Breast epithelium (tissue), 4 donors: ENCODE measurements at regions not wholly inside any gene's neighbourhood (a gene's known extent, or its start where the extent isn't known, plus 50 kb on each side); places are given as distances from the start of the nearest gene placed in this dataset.
"Not testable (repeated sequence)": the region's sequence is repeated elsewhere in the genome, so short reads cannot be mapped to it uniquely, and the experiment has no call there.

Experiments used
- DNase-seq, 2 donors: peaks; one replicate each; pipeline ENCODE4 v3.0.0-alpha.2; 2019; ENCODE audit warnings: low spot score in 2 of 2
- H3K27ac ChIP-seq, 2 donors: fragments of 200-600 bp; sonication (generic) in 1 of 2; one replicate each; pipeline ENCODE4 v1.5.1; 2016 to 2019; ENCODE audit warnings: mild to moderate bottlenecking in 1 of 2
- H3K27me3 ChIP-seq, 2 donors: fragments of 200-600 bp; sonication (generic) in 1 of 2; one replicate each; pipeline versions ENCODE4 v1.5.1 to v1.6.0; 2017 to 2019; ENCODE audit warnings: control low read depth in 1 of 2, mild to moderate bottlenecking in 1 of 2
- H3K36me3 ChIP-seq: fragments of 200-600 bp; one replicate; pipeline ENCODE4 v1.5.1; 2019
- H3K4me1 ChIP-seq, 2 donors: fragments of 200-600 bp; sonication (generic); one replicate each; pipeline ENCODE4 v1.5.1; 2016 to 2019; ENCODE audit warnings: control low read depth in 1 of 2
- H3K4me3 ChIP-seq, 3 donors: fragments of 200-600 bp; sonication (generic); 1 replicate in 2 of 3; 2 replicates in 1 of 3; pipeline ENCODE4 v1.5.1; 2016 to 2019; ENCODE audit warnings: mild to moderate bottlenecking in 3 of 3, moderate library complexity in 2 of 3
- H3K9me3 ChIP-seq, 2 donors: fragments of 200-600 bp; sonication (generic) in 1 of 2; one replicate each; pipeline ENCODE4 v1.5.1; 2016 to 2019; ENCODE audit warnings: control low read depth in 1 of 2
- POLR2A ChIP-seq: fragments of 450-650 bp; IDR thresholded peaks from one replicate; pipeline ENCODE4 v1.6.1; 2016; ENCODE audit warnings: antibody characterized with exemption, mild to moderate bottlenecking, moderate library complexity
- POLR2AphosphoS5 ChIP-seq, 3 donors: sonication (generic); formaldehyde crosslinking; IDR thresholded peaks; one replicate each; pipeline ENCODE4 v1.6.1; 2017; ENCODE audit warnings: antibody characterized with exemption in 3 of 3
- intact Hi-C: fragments of 100-400 bp; cut with DNase I; formaldehyde crosslinking; loops from one replicate; pipeline ENCODE4 v1.15.1; 2023; ENCODE audit warnings: low total_unique reads
- TF ChIP-seq, protein P1 (sequence below), 3 donors: fragments of 450-650 bp; IDR thresholded peaks; one replicate each; pipeline ENCODE4 v1.5.1; 2016 to 2017; ENCODE audit warnings: antibody characterized with exemption in 3 of 3, mild to moderate bottlenecking in 3 of 3, moderate library complexity in 3 of 3

DNA sequence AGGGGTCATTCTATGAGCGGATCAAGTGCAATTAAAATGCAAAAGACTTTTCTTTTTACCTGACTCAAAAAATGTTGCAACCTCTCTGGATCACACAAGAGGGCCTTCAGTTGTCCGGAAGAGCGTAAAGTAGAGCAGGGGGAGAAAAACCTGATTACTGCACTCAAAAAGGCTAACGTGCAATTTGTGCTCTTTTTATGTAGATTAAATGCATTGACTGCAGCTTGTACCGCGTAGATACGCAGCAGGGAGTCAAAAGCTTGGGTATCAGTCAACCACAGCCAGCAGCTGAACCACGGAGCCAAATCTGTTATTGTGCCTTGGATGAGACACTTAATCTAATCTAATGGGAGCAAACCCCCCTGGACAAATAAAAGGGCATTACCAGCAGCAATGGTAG, 107.3 kb upstream of the RAI2 start:
- intact Hi-C loops = no loop called here
- H3K27me3 ChIP-seq = peaks cover 0 to 46% of the 10 kb centered on the region in 2 donors

DNA sequence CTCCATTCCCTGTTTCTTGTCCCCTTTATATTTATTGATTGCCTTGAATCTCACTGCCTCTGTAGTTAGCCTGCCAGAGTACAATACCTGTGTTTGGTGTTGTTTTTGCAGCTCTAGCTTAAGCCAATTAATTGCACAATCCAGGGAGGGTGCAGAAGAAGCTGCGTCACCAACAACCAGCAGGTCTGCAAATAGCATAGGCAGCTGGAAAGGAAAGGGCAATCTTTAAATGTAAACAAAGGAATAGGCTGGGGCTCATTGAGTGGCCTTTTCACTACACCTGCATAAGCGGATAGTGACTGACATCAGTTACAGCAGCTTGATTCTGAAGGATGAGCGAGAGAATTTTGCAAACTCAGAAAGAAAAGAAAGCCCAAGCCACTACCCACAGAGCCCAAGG, 106.8 kb upstream of the RAI2 start:
- no peak for DNase-seq

More for the DNA sequence above, 107.3 kb upstream of the RAI2 start:
- Histone ChIP-seq H3K9me3 (no peaks in the 10 kb centered on the region), H3K27ac (no peak overlapping the region), H3K36me3 (no peaks in the 10 kb centered on the region), H3K4me1 (no peaks in the 10 kb centered on the region), H3K4me3 (no peak overlapping the region)
- DNase-seq = no peak
- TF ChIP-seq, protein P1, sequence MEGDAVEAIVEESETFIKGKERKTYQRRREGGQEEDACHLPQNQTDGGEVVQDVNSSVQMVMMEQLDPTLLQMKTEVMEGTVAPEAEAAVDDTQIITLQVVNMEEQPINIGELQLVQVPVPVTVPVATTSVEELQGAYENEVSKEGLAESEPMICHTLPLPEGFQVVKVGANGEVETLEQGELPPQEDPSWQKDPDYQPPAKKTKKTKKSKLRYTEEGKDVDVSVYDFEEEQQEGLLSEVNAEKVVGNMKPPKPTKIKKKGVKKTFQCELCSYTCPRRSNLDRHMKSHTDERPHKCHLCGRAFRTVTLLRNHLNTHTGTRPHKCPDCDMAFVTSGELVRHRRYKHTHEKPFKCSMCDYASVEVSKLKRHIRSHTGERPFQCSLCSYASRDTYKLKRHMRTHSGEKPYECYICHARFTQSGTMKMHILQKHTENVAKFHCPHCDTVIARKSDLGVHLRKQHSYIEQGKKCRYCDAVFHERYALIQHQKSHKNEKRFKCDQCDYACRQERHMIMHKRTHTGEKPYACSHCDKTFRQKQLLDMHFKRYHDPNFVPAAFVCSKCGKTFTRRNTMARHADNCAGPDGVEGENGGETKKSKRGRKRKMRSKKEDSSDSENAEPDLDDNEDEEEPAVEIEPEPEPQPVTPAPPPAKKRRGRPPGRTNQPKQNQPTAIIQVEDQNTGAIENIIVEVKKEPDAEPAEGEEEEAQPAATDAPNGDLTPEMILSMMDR (IDR thresholded peaks at IDR 0.05) = no peak
- TF ChIP-seq POLR2AphosphoS5 (IDR thresholded peaks at IDR 0.05) (no peak), POLR2A (no peak)

DNA sequence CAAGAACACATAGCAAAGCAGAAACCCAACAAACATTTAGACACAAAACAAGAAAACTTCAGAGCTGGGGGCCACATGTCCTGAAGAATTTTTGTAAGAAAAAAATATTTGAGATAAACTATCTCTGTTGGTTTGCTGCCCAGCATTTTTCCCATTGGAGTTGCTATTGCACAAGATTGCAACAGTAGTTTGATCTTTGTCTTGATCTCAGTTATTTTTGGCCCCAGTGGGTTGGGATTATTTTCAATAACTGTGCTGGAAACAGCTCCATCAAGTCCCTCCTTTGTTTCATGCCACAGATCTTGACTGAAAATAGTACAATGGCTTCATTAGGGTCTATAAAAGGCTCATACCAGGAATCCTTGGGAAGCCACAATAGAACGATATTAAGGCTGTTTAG, 103.8 kb upstream of the RAI2 start:
- no peaks in the 10 kb centered on the region for H3K36me3 ChIP-seq
- H3K27ac ChIP-seq = no peak overlapping the region
- DNase-seq = no peak
- no peaks in the 10 kb centered on the region for H3K9me3 ChIP-seq
- H3K27me3 ChIP-seq = peaks cover 0 to 46% of the 10 kb centered on the region in 2 donors
- TF ChIP-seq POLR2AphosphoS5 (IDR thresholded peaks at IDR 0.05) (peak in 1 of 3 donors; percentile 30), POLR2A (no peak)
- H3K4me1 ChIP-seq = no peaks in the 10 kb centered on the region
- intact Hi-C loops = no loop called here
- no peak overlapping the region for H3K4me3 ChIP-seq

More for the DNA sequence above, 106.8 kb upstream of the RAI2 start:
- intact Hi-C loops = no loop called here
- TF ChIP-seq POLR2AphosphoS5 (IDR thresholded peaks at IDR 0.05) (no peak), POLR2A (no peak)
- TF ChIP-seq, protein P1 (IDR thresholded peaks at IDR 0.05) = no peak
- Histone ChIP-seq H3K4me3 (no peak overlapping the region), H3K27me3 (peaks cover 0 to 43% of the 10 kb centered on the region in 2 donors), H3K4me1 (no peaks in the 10 kb centered on the region), H3K9me3 (no peaks in the 10 kb centered on the region), H3K27ac (no peak overlapping the region), H3K36me3 (no peaks in the 10 kb centered on the region)

DNA sequence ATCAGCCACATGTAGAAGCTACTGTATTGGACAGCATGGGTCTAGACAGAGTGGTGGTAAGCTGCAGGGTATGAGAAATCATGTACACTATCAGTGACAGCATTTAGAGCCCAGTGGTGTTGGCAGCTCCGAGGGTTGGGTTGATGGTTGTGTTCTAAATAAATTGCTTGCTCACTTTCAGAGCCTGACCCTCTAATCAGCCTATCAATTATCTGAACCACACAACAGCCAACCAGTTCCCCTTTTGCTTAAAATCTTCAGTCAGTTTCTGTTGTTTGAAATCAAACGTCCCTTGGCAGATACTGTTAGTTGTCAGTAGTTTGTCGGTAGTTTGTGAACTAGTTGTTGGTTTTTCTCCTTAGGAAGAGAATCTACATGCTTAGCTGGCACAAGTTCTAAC, 99.8 kb upstream of the RAI2 start:
- no peaks in the 10 kb centered on the region for H3K4me1 ChIP-seq
- H3K4me3 ChIP-seq = no peak overlapping the region
- TF ChIP-seq, protein P1 (IDR thresholded peaks at IDR 0.05) = no peak
- no peak for TF ChIP-seq POLR2AphosphoS5 (IDR thresholded peaks at IDR 0.05)
- no peak for TF ChIP-seq POLR2A
- peaks cover 0 to 38% of the 10 kb centered on the region in 2 donors for H3K27me3 ChIP-seq
- H3K9me3 ChIP-seq = no peaks in the 10 kb centered on the region
- no peak for DNase-seq
- H3K36me3 ChIP-seq = no peaks in the 10 kb centered on the region
- H3K27ac ChIP-seq = no peak overlapping the region
- intact Hi-C loops = no loop called here

DNA sequence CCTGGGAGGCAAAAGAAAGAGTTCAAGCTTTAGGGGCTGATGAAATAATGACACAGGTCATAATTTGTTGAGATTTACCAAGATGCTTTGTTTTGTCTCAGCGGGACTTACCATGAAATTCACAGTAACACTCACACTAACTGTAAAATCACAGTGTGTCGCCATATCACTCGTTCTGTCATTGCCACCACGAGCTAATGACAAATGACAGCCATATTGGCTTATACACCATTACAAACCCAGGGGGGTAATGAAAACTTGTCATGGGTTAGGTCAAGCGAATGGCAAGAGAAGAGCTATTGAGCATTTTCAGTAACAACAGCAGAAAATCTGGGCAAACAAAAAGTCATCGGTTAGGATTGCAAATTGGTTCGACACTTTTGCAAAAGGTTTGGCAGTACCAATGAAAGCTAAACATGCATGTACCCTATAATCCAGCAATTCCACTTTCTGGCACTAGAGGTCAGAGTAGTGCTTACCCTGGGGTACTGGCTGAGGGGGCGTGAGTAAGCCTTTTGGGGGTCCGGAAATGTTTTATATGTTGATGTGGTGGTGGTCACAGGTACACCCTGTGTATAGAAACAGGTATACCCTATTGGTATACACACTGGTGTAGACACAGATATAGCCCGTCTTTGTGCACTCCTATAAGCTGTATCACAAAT, 83.9 kb upstream of the RAI2 start:
- intact Hi-C loops = loop anchor here (5.0 kb wide), 2 partner anchors 257 to 988 kb away; no protein-coding TSS in a partner anchor
- no peaks in the 10 kb centered on the region for H3K4me1 ChIP-seq
- H3K27ac ChIP-seq = no peak overlapping the region
- no peak overlapping the region for H3K4me3 ChIP-seq
- no peaks in the 10 kb centered on the region for H3K9me3 ChIP-seq
- H3K27me3 ChIP-seq = peaks cover 0 to 18% of the 10 kb centered on the region in 2 donors
- TF ChIP-seq, protein P1 (IDR thresholded peaks at IDR 0.05) = peak in 1 of 3 donors; percentile 25
- TF ChIP-seq POLR2AphosphoS5 (IDR thresholded peaks at IDR 0.05) = no peak
- no peaks in the 10 kb centered on the region for H3K36me3 ChIP-seq
- DNase-seq = no peak

DNA sequence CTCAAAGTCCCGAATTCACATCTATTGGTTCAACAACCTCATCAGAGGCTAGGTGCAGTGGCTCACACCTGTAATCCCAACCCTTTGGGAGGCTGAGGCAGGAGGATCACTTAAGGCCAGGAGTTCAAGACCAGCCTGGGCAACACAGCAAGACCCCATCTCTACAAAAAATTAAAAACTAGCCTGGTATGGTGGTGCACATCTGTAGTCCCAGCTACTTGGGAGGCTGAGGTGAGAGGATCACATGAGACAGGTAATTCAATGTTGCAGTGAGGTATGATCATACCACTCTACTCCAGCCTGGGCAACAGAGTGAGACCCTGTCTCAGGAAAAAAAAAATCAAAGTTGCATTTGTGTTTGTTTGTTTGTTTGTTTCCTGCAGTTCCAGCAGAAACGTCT, 80.1 kb upstream of the RAI2 start:
- not testable (repeated sequence) for H3K4me1 ChIP-seq, H3K4me3 ChIP-seq, H3K27me3 ChIP-seq, H3K9me3 ChIP-seq, H3K36me3 ChIP-seq, DNase-seq, H3K27ac ChIP-seq
- intact Hi-C loops = loop anchor here (5.0 kb wide), 1 partner anchor 984 kb away; no protein-coding TSS in a partner anchor
